SU-DHL-6 (cell line): ENCODE measurements at regions not wholly inside any gene's neighbourhood (a gene's known extent, or its start where the extent isn't known, plus 50 kb on each side); places are given as distances from the start of the nearest gene placed in this dataset.

Experiments
- CTCF ChIP-seq: fragments of 200-600 bp; sonication (generic); IDR thresholded peaks from one replicate; pipeline ENCODE4 v1.5.1; 2017; ENCODE audit warnings: antibody characterized with exemption, mild to moderate bottlenecking, low read length, moderate library complexity; ENCODE audit not compliant: insufficient read depth, poor library complexity, severe bottlenecking
- EZH2phosphoT487 ChIP-seq: fragments of 200-600 bp; sonication (generic), shearing (Covaris generic); conservative IDR thresholded peaks from 2 replicates; pipeline ENCODE4 v1.6.1; 2018; ENCODE audit warnings: mild to moderate bottlenecking, antibody characterized with exemption, low read length, moderate library complexity, mixed read lengths

GRCh38 chr1:83794384-83794783 lies 204.5 kb downstream of the TTLL7 start:
- TF ChIP-seq EZH2phosphoT487: no peak
- no peak for TF ChIP-seq CTCF
